Liver (tissue), 8 donors: ENCODE measurements at regions not wholly inside any gene's neighbourhood (a gene's known extent, or its start where the extent isn't known, plus 50 kb on each side); places are given as distances from the start of the nearest gene placed in this dataset.
A peak's percentile ranks its signal among the peaks of the same experiment; 100 is the strongest.

ENCODE experiments used
- DNase-seq: peaks from one replicate; pipeline ENCODE4 v3.0.0-alpha.2; 2017; ENCODE audit warnings: low spot score
- H3K27ac ChIP-seq, 2 donors: one replicate each; pipeline ENCODE4 v1.7.0; 2013; ENCODE audit warnings: inconsistent platforms in 2 of 2, low read length in 2 of 2, control low read depth in 1 of 2, low read depth in 1 of 2, mild to moderate bottlenecking in 1 of 2
- H3K27me3 ChIP-seq, 4 donors: one replicate each; pipeline versions ENCODE4 v1.6.1 to v1.7.0; 2013; ENCODE audit warnings: low read length in 3 of 4, inconsistent platforms in 1 of 4, mild to moderate bottlenecking in 1 of 4, moderate library complexity in 1 of 4; ENCODE audit not compliant: control insufficient read depth in 4 of 4, insufficient read depth in 4 of 4
- H3K36me3 ChIP-seq, 4 donors: one replicate each; pipeline versions ENCODE4 v1.6.1 to v1.7.0; 2013; ENCODE audit warnings: low read length in 3 of 4, mild to moderate bottlenecking in 3 of 4, low read depth in 1 of 4, moderate library complexity in 1 of 4; ENCODE audit not compliant: control insufficient read depth in 4 of 4, insufficient read depth in 3 of 4
- H3K4me1 ChIP-seq, 4 donors: one replicate each; pipeline versions ENCODE4 v1.6.1 to v1.7.0; 2013; ENCODE audit warnings: low read length in 3 of 4, mild to moderate bottlenecking in 3 of 4, moderate library complexity in 1 of 4; ENCODE audit not compliant: control insufficient read depth in 4 of 4, insufficient read depth in 4 of 4
- H3K4me3 ChIP-seq, 3 donors: one replicate each; pipeline versions ENCODE4 v1.6.1 to v1.7.0; 2013; ENCODE audit warnings: low read length in 3 of 3, control low read depth in 1 of 3, low read depth in 1 of 3, mild to moderate bottlenecking in 1 of 3
- H3K9ac ChIP-seq, 2 donors: one replicate each; pipeline ENCODE4 v1.7.0; 2013; ENCODE audit warnings: low read length in 2 of 2, mild to moderate bottlenecking in 2 of 2, moderate library complexity in 2 of 2, control low read depth in 1 of 2, low read depth in 1 of 2
- H3K9me3 ChIP-seq, 4 donors: one replicate each; pipeline versions ENCODE4 v1.6.1 to v1.7.0; 2013; ENCODE audit warnings: low read length in 3 of 4; ENCODE audit not compliant: control insufficient read depth in 4 of 4
- ATF3 ChIP-seq: IDR thresholded peaks from 2 replicates; pipeline ENCODE4 v1.6.1; 2016; ENCODE audit warnings: antibody characterized with exemption
- CTCF ChIP-seq: fragments of 150-350 bp; IDR thresholded peaks from 2 replicates; pipeline ENCODE4 v1.5.1; 2017; ENCODE audit warnings: improper control_type of control experiment, low read depth, low read length; ENCODE audit not compliant: missing input control
- EGR1 ChIP-seq, 2 donors: IDR thresholded peaks; 2 replicates each; pipeline ENCODE4 v1.6.1; 2016 to 2018; ENCODE audit warnings: antibody characterized with exemption in 2 of 2, low read depth in 2 of 2
- FOXA1 ChIP-seq: IDR thresholded peaks from 2 replicates; pipeline ENCODE4 v1.6.1; 2016; ENCODE audit warnings: antibody characterized with exemption
- FOXA2 ChIP-seq: IDR thresholded peaks from 2 replicates; pipeline ENCODE4 v1.6.1; 2016; ENCODE audit warnings: antibody characterized with exemption
- GABPA ChIP-seq, 2 donors: IDR thresholded peaks in 1 of 2; conservative IDR thresholded peaks in 1 of 2; 2 replicates each; pipeline ENCODE4 v1.6.1; 2016; ENCODE audit warnings: antibody characterized with exemption in 2 of 2, mild to moderate bottlenecking in 1 of 2, moderate library complexity in 1 of 2
- HNF4A ChIP-seq, 2 donors: conservative IDR thresholded peaks; 2 replicates each; pipeline ENCODE4 v1.6.1; 2016; ENCODE audit warnings: antibody characterized with exemption in 2 of 2, mild to moderate bottlenecking in 2 of 2
- HNF4G ChIP-seq: IDR thresholded peaks from 2 replicates; pipeline ENCODE4 v1.6.1; 2016; ENCODE audit warnings: antibody characterized with exemption
- JUND ChIP-seq, 2 donors: IDR thresholded peaks; 2 replicates each; pipeline ENCODE4 v1.6.1; 2016; ENCODE audit warnings: antibody characterized with exemption in 2 of 2
- MAX ChIP-seq: IDR thresholded peaks from 2 replicates; pipeline ENCODE4 v1.6.1; 2016; ENCODE audit warnings: antibody characterized with exemption
- NR2F2 ChIP-seq: IDR thresholded peaks from 2 replicates; pipeline ENCODE4 v1.6.1; 2016; ENCODE audit warnings: antibody characterized with exemption
- RAD21 ChIP-seq, 2 donors: IDR thresholded peaks; 2 replicates each; pipeline ENCODE4 v1.6.1; 2016; ENCODE audit warnings: antibody characterized with exemption in 2 of 2, mild to moderate bottlenecking in 2 of 2
- REST ChIP-seq: IDR thresholded peaks from 2 replicates; pipeline ENCODE4 v1.6.1; 2016; ENCODE audit warnings: antibody characterized with exemption, mild to moderate bottlenecking
- RXRA ChIP-seq, 2 donors: IDR thresholded peaks; 2 replicates each; pipeline ENCODE4 v1.6.1; 2017 to 2018; ENCODE audit warnings: antibody characterized with exemption in 2 of 2, mild to moderate bottlenecking in 1 of 2
- SP1 ChIP-seq: IDR thresholded peaks from 2 replicates; pipeline ENCODE4 v1.6.1; 2018; ENCODE audit warnings: antibody characterized with exemption, mild to moderate bottlenecking
- TAF1 ChIP-seq: conservative IDR thresholded peaks from 2 replicates; pipeline ENCODE4 v1.6.1; 2016; ENCODE audit warnings: antibody characterized with exemption, mild to moderate bottlenecking
- YY1 ChIP-seq: IDR thresholded peaks from 2 replicates; pipeline ENCODE4 v1.6.1; 2016; ENCODE audit warnings: antibody characterized with exemption, mild to moderate bottlenecking
- WGBS: extraction: QIAGEN DNeasy Blood & Tissue Kit; methylation state at CpG from one replicate; pipeline ENCODE4 v1.1.7; 2013; 5-methylcytosine and 5-hydroxymethylcytosine counted together
- TF ChIP-seq, protein P1 (sequence below): IDR thresholded peaks from 2 replicates; pipeline ENCODE4 v1.6.1; 2016; ENCODE audit warnings: antibody characterized with exemption
- donor health status: healthy.
- donor health status: healthy.
- donor health status: healthy.
- donor health status: healthy.
- donor health status: healthy.

DNA sequence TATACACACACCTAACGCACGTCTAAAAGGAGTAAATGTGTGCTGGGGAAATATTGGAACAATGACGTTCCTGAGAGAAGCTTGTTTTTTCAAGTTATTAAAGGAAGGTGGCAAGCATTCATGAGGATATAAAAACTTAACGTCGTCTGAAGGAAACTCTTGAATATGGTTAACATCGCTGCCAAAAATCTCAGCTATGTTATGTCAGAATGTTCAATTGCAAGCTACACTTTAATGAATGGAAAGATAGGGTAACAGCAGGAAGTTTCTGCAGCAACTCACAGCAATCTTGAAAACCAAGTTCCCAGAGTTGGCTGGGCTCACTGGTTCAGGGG is 54.3 kb upstream of the MEF2A start:
- DNase-seq, result no peak
- no peaks in the 10 kb centered on the region for H3K9me3 ChIP-seq
- no peak overlapping the region for H3K27ac ChIP-seq
- no peak overlapping the region for H3K4me3 ChIP-seq
- WGBS, result 68% methylated on average over 6 of the region's 6 CpGs
- no peak overlapping the region for H3K9ac ChIP-seq
- no peaks in the 10 kb centered on the region for H3K36me3 ChIP-seq
- peak in 1 of 2 donors; percentile 11 for TF ChIP-seq JUND (IDR thresholded peaks at IDR 0.05)
- TF ChIP-seq, protein P1, sequence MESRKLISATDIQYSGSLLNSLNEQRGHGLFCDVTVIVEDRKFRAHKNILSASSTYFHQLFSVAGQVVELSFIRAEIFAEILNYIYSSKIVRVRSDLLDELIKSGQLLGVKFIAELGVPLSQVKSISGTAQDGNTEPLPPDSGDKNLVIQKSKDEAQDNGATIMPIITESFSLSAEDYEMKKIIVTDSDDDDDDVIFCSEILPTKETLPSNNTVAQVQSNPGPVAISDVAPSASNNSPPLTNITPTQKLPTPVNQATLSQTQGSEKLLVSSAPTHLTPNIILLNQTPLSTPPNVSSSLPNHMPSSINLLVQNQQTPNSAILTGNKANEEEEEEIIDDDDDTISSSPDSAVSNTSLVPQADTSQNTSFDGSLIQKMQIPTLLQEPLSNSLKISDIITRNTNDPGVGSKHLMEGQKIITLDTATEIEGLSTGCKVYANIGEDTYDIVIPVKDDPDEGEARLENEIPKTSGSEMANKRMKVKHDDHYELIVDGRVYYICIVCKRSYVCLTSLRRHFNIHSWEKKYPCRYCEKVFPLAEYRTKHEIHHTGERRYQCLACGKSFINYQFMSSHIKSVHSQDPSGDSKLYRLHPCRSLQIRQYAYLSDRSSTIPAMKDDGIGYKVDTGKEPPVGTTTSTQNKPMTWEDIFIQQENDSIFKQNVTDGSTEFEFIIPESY, result no peak
- H3K4me1 ChIP-seq, result no peaks in the 10 kb centered on the region
- no peaks in the 10 kb centered on the region for H3K27me3 ChIP-seq

GRCh38 chr15:99511866-99512661 is 53.7 kb upstream of the MEF2A start:
- no peaks in the 10 kb centered on the region for H3K36me3 ChIP-seq
- H3K27ac ChIP-seq, result no peak overlapping the region
- no peak overlapping the region for H3K4me3 ChIP-seq
- H3K4me1 ChIP-seq, result no peaks in the 10 kb centered on the region
- WGBS, result 72% methylated on average over 14 of the region's 14 CpGs
- H3K9me3 ChIP-seq, result no peaks in the 10 kb centered on the region
- TF ChIP-seq NR2F2 (peak; percentile 12), RAD21 (IDR thresholded peaks at IDR 0.05) (no peak)
- no peaks in the 10 kb centered on the region for H3K27me3 ChIP-seq
- no peak overlapping the region for H3K9ac ChIP-seq
- no peak for DNase-seq

DNA sequence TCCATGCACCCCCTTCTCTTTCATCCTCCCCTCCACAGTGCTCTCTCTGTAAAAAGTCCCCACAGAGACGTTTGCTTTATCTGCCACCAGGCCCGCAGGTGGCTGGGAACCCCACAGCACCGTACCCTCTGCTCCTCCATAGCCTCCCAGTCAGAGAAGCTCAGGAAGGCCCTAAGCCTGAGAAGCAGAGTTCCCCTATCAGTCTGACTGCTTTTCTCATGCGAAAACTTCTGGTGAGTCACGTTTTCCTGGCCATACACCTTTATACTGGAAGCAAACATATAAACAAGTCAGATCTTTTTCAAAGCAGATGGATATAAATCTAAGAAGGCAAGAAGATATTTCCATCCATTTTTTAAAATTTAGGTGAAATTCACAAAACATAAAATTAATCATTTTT is 51.5 kb upstream of the MEF2A start:
- no peak for TF ChIP-seq FOXA1
- TF ChIP-seq, protein P1, result no peak
- TF ChIP-seq RXRA (IDR thresholded peaks at IDR 0.05), result no peak
- no peak for TF ChIP-seq GABPA (IDR thresholded peaks at IDR 0.05 in 1 of 2, conservative IDR thresholded peaks at IDR 0.05 in 1 of 2)
- TF ChIP-seq YY1, result no peak
- TF ChIP-seq HNF4G, result no peak
- no peak for TF ChIP-seq EGR1 (IDR thresholded peaks at IDR 0.05; ENCODE audit: low read depth in 2 of 2)
- TF ChIP-seq MAX, result no peak
- no peak for TF ChIP-seq JUND (IDR thresholded peaks at IDR 0.05)
- TF ChIP-seq REST, result no peak
- no peak for TF ChIP-seq SP1
- TF ChIP-seq TAF1, result no peak
- no peak for TF ChIP-seq ATF3
- no peak for TF ChIP-seq FOXA2
- no peak for TF ChIP-seq NR2F2
- TF ChIP-seq CTCF, result no peak
- TF ChIP-seq RAD21 (IDR thresholded peaks at IDR 0.05), result no peak
- TF ChIP-seq HNF4A (conservative IDR thresholded peaks at IDR 0.05), result no peak
- Histone ChIP-seq H3K9me3 (no peaks in the 10 kb centered on the region), H3K9ac (no peak overlapping the region), H3K4me3 (no peak overlapping the region), H3K27ac (no peak overlapping the region), H3K36me3 (no peaks in the 10 kb centered on the region), H3K4me1 (no peaks in the 10 kb centered on the region), H3K27me3 (no peaks in the 10 kb centered on the region)
- 88% methylated on average over 5 of the region's 5 CpGs for WGBS
- DNase-seq, result no peak
